Superior temporal gyrus (tissue), 1 donor: ENCODE measurements at regions not wholly inside any gene's neighbourhood (a gene's known extent, or its start where the extent isn't known, plus 50 kb on each side); places are given as distances from the start of the nearest gene placed in this dataset.

ENCODE experiments used
- DNase-seq: peaks from one replicate; pipeline ENCODE4 v3.0.0-alpha.2; 2016; ENCODE audit errors: extremely low spot score

DNA sequence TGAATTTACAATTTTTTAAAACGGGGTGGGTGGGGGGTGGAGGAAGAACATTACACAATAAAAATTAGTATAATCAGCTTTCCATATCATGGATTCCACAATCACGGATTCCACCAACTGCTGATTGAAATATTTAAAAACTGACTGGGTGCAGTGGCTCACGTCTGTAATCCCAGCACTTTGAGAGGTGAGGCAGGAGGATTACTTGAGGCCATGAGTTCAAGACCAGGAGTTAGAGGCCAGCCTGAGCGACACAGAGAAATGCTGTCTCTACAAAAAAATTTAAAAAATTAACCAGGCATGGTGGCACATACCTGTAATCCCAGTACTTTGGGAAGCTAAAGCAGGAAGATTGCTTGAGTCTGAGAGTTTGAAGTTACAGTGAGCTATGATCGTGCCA, 254.7 kb downstream of the ATG4C start:
- no peak for DNase-seq

DNA sequence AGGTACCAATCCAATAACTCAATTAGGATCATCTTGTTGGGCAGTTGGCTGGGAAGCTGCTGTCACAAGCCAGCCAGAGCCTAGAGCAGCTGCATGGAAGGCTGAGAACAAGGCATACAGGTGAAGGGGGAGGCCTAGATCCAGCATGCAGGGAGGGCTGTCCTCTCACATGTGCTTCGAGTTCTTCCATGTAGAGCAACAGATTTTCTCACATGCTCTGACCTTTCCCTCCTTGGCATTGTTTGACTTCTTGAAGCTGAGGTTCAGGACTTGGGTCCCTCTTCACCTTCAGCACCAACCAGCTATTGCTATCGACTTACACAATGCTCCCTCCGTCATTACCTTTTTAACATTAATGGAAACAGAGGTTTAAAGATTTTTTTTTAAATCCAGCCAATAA, 257.7 kb downstream of the ATG4C start:
- no peak for DNase-seq

DNA sequence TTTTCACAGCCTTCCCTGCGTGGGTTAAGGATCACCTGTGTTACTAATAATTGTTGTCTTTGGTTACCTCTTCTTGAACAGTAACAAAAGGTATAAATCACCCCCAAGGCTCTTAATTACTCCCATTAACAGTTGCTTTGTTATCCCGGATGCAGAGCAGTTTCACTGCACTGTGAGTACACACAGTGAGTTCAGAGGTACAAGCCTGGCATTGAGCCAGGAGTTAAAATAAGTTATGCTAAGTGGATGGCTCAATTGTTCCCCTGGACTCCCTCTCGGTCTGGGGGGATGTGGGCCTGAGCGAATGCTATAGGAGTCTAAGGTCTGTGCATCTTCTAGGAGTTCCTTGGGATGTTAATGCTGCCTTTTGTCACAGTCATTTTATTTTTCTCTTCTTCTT, 258.3 kb downstream of the ATG4C start:
- DNase-seq, result no peak

DNA sequence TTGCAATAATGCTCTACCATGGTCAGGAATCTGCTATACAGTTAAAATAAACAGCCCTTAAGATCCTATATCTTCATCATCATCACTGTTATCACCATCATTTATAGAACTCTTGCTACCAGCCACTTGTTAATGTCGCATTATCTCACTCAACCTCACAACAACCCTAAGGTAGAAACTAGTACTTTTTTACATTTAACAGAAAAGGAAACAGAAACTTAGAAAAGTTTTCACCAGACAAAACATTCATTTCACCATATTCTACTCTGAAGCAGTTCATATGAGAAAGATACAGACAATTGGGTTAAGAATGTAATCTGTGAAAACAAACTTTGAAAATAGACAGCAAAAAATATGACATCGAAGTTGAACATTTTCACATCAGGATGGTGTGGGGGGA, 262.6 kb downstream of the ATG4C start:
- no peak for DNase-seq

DNA sequence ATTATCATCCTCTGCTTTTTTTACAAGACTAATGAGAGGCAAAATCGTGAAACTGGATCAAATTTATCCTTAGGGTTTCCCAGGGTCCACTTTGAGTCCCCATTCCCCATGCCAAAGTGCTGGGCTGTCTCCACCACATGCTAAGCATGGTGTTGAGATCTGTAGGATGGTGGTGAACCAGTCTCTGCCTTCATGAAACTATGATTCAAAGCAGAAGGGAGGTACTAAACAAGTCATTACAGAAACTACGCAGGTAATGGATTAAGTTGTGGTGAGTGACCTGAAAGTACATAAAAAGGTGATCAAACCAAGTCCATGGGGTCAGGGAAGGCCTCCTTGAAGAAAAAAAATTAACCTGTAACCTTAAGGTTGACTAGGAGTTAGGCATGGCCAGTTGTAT, 265.2 kb downstream of the ATG4C start:
- DNase-seq, result no peak

DNA sequence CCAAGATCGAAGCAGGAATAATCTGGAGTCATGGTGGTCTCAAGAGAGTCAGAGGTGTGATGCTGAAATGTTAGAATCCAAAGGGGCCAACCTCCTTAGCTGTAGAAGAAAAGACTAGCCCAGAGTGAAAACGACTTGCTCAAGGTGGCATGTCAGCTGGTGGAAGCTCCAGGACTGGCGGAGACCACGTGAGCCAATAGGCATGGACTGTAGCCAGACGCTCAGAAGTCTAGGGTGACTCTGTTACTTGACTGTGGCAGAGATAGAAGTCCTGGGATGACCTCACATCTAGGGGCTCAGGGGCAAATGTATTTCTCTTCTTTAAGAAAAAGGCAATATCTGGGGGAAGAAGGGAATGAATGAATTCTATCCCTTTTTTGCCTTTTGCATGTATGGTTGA, 267.4 kb downstream of the ATG4C start:
- DNase-seq, result no peak

DNA sequence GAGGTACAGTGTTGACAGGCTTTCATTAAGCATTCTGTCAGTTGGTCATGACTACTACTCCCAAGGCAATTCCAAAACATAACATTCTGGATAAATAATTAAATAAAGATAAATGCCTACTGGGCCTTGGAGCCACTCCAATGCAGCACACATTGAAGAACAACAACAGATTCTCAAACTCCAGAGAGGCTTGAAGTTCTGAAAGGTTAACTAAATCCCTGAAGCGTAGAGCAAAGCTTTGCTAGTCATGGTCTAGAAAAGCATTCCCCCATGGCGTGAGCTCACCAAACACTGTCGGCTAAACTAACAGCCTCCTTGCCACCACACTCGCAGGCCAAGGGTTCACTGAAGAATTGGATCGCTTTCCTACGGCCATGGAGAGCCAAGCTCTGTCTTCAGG, 268.0 kb downstream of the ATG4C start:
- no peak for DNase-seq

DNA sequence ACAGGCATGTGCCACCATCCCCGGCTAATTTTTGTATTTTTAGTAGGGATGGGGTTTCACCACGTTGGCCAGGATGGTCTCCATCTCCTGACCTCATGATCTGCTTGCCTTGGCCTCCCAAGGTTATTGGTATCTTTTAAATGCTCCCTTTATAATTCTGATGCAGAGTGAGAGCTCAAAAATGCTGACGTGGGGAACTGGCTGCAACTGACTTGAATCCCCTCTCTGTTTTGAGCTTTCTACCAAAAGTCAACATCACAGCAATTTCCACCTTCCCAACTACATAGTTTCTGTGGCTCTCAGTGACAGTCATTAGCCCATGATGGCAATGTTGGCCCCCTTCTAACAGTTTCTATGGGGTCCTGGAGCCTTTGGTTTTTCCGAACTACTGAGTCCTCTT, 268.2 kb upstream of the FOXD3 start:
- DNase-seq, result no peak

DNA sequence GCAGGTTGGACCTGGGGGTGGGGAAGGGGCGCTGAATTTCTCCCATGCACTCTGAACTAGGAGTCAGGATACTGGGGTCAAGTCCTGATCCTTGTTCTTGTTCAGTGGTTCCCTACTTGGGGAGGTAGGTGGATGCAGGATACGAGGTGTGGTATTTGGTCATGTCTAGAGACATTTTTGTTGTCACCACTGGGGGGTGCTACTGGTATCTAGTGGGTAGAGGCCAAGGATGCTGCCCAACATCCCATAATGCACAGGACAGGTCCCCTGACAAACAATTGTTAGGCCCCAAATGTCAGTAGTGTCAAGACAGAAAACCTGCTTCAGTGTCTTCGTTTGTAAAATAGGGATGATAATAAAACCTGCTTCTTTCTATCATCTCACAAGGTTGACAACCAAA, 259.0 kb upstream of the FOXD3 start:
- DNase-seq, result no peak

DNA sequence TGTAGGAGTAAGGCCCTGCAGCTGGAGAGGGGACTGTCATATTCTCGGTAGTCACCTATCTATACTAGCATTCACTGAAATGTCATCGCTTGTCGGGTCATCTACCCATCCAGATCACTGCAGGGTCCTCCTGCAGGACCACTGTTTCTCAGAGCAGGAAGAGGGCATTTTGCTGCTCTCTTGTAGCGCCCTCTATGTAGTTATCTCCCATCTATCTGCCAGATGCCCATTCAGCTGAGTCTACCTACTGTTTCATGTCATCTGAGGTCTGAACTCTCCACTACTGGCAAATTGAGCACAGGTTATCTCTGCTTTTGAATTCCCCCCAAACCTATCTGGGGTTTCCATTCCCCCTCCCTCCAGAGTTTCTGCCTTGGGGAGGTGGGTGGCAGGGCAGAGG, 258.2 kb upstream of the FOXD3 start:
- DNase-seq, result no peak

DNA sequence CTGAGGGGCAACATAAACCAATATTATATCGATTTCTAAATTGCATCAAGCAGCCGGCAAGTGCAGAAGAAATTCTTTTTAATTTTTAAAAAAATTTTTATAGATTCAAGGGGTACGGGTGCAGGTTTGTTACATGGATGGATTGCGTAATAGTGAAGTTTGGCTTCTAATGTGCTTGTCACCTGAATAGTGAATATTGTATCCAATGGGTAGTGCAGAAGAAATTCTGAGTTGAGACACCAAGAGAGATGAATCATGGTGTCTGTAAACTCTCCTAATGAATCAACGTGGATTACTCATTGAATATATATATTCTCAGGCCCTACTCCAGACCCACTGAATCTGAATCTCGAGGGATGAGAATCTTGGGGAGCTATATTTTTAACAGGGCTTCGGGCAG, 253.7 kb upstream of the FOXD3 start:
- DNase-seq, result no peak

DNA sequence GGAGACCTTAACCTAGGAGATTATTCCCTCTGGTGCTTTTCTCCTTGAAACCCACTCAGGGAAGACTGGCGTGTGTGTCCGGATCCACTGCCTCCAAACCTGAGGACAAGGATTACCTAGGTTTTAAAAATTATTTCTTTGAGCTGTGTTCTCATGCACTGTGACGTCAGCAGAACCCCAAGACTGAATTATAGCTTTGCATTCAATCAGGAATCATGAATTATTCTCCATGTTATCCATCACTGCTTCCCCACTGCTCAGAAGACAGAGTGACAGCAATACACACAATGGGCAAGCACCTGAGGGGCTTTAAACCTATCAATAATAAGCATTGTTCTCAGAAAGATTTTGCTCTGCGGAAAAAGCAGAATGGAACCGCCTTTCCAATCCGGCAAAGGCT, 253.2 kb upstream of the FOXD3 start:
- DNase-seq, result no peak

DNA sequence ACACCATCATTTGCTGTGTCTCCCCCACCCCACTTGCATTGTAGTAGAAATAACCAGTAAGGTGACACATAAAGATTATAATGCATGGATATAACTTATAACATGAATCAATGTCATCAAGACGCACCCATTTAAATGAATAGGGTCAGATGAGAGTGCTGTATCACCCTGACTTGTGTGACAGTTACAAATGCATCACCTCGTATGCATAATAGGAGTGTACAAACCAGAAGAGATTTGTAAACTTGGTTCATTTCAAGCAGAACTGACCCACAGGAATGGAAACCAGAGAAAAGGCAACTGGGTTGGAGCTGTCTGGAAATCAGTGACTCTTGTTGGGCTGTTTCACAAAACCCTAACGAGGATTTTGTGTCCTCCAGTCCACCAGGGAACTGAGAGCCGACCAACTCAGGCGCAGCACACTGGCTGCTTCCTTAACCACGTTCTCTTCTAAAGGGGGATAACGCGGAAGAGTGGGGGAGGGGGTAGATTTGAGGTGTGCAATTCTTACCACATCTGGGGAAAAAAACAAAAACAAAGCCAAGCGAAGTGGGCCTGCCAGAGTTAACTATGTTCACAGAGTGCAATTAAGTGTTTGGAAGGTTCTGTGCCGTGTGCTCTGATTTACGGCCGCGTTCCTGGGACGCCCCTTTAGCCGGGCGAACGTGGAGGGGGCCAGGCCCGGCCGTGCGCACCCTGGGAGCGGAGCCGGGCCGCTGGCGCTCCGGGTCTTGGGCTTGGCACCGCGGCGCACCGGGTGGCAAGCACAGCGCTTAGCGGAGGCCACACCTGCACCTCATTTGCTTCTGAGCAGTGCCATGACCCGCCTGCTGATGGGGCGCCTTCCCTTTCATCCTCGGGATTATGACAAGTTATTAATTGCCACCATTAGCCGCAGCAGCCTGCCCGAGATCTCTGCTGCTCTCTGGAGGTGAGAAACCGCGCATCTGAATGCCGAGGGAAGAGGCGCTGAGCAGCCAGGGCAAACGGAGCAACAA, 248.8 kb upstream of the FOXD3 start:
- DNase-seq, result peak; percentile 60

DNA sequence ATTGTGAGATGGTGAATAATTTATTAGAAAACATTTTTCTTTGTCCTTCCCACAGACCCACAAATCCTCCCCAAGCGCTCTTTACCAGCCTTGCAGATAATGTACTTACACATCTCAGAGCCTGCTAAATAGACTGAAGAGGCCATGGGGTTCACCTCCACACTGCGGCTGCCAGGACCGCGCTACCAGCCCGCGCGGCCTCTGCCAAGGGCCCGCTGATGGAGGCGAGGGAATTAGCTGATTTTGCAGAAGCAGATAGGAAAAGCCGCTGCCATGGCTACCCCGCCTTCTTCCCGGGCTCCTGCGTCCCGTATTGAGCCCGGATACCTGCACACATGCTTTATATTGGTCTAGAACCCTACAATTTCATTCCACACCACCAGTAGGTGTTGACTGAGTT, 248.0 kb upstream of the FOXD3 start:
- DNase-seq, result no peak

DNA sequence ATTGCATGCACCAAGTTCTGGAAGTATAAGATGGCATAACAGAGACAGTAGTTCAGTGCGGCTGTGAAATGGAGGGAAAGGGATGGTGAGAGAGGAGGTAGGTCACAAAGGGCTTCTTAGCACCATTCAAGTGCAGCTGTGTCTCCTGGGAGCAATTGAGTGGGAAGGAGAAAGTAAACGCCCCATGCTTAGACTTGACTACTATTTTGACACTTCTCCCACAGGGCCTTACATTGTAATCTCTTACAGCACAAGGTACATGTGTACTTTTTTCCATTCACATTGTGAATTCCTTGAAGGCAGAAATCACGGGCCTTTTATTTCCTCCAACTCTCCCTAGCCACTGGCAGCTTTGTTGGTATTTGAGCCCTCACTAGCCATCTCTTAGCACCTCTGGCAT, 239.6 kb upstream of the FOXD3 start:
- no peak for DNase-seq

DNA sequence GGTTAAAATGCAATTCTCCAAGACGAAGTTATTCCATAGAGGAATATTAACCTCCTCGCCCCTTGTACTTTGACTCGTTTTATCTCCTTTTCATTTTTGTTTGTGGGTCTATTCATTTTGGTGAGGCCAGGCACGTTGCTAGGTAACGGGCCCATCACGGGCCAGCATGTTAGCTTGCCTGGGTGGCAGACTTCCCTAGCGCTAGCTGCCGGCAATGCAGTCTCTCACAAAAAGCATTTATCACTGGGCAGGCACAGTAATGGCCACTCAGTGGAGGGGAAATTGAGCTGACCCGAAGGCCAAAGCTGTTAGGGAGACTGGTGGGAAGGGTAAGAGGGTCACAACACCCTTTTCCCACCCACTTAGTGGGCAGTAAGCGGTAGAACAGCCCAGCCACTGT, 234.4 kb upstream of the FOXD3 start:
- peak; percentile 59 for DNase-seq

DNA sequence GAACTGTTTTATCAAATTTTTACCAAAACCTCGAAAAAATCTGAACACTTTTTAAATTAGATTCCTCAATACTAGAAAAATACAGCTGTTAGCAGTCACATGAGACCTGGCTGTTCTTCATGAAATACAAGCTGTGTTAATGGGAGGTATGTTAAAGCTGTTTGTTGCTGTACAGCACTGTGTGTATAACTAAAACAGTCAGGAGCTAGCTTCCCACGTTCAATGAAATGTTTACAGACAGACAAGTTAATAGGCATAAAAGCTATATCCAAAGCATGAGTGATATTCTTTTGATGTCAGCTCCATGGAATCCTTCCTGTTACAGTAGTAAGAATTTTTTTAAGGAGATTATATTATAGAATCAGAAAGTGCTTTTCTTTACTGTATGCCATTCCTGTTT, 223.2 kb upstream of the FOXD3 start:
- DNase-seq, result no peak

DNA sequence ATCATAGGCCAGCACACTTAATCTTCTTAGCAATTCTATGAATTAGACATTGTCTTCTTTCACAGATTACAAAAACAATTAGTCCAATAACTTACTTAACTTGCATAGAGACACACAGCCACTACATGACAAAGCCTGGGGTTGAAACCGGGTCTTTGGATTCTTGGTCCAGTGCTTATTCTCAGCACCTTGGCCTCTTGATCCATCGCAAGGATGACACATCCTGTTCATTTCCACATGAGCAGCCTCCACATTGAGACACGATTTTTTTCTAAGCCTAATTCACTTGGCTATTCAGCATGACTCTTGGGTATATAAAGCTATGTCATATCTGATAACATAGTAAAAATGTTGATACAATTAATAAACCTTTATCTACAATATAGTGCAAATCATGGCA, 221.0 kb upstream of the FOXD3 start:
- DNase-seq, result no peak

DNA sequence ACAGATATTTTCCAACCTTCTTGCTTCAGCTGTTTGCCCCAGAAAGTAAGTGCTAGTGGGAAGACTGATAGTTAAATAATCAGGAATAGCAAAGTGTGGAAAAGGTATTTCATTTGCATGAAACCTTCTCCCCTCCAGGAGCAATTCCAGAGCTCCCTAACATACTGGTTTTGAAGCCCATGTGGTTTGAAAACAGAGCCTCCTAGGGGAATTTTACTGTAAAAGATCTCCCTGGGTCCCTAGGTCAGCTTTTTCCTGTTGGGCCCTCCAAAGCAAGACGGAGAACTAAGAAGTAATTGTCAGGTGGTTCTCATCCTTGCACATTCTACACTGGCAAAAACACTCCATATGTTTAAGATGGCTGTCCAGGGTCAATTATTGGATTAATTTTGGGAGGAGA, 218.7 kb upstream of the FOXD3 start:
- DNase-seq, result no peak

DNA sequence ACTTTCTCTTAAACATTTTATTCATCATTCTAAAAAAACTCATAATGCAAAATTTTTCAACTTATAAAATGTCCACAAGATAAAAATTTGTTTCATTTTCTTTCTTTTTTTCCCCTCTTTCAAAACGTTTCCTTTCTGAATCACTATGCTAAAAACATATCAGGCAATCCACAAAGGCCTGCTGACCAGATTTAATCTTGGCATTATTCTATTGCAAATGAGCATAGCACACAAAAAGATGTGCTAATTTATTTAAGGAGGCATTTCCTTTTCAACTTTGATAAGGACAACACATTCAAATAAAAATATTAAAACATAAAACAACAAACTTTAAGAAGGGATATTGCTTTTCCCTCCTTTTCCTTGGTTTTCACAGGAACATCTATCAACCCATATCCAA, 215.3 kb upstream of the FOXD3 start:
- no peak for DNase-seq

DNA sequence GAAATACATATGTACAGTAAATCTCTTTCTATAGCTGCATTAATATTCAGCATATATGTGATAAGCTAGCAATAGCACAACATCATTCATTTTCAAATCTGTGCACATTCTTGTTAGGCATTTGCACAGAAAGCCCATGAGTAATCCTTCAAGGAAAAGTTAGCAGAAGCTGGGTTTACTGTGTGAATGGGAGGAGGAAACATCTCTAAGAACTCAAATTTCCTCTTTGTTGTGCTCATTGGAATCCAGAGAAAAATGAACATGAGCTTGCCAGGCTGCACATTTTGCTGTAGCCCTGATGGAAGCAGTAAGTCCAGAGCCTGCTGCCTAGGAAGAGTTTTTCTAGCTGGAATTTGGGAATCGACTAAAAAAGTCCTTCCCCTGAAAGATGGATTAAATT, 214.2 kb upstream of the FOXD3 start:
- DNase-seq, result no peak

DNA sequence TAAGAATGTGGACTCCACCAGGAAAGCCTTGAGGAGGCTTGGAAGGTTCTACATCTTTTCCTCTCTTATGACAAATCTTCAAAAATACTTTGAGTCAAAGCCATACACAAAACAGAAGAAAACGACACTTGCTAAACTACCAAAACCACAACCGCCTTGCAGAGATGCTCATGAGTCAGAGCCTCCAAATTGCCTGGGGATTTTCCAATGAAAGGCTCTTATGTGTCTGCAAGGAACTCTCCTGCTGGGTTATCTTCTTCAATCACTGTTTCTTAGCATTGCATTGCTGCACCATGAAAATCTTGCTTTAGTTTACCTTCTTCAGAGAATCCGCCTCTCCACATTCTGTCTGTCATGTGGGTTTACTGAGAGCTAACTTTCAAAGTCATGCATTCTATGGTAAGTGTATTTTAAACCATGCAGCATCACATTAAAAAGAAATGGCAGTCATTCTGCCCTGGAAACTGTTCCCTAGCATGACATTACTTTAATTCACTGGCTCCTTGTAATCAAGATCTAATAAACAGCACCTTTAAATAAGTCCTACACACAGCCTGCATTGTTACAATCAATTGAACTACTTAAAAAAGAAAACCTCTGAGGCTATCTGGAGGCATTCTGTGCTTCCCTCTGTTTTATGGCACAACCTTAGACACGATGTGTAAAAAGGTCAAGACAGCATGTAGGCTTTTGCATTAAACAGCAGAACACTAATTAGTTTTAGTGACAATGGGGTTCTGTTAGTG, 210.0 kb upstream of the FOXD3 start:
- DNase-seq, result no peak

DNA sequence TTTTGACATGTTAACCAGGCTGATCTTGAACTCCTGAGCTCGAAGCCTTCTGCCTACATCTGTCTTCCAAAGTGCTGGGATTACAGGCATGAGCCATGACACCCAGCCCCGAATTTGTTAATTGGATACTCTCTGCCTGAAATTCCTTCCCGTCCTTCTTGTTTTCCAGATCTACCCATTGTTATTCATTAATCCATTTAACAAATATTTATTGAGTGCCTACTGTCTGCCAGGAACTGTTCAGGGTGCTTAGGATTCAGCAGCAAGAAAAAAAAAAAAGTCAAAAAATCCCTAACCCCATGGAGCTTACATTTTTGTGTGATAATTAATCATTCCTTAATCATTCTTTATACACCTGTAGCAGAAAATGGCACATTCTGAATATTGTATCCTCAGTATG, 206.8 kb upstream of the FOXD3 start:
- no peak for DNase-seq
